ENCODE measurements at regions not wholly inside any gene's neighbourhood (a gene's known extent, or its start where the extent isn't known, plus 50 kb on each side); places are given as distances from the start of the nearest gene placed in this dataset.

DNA sequence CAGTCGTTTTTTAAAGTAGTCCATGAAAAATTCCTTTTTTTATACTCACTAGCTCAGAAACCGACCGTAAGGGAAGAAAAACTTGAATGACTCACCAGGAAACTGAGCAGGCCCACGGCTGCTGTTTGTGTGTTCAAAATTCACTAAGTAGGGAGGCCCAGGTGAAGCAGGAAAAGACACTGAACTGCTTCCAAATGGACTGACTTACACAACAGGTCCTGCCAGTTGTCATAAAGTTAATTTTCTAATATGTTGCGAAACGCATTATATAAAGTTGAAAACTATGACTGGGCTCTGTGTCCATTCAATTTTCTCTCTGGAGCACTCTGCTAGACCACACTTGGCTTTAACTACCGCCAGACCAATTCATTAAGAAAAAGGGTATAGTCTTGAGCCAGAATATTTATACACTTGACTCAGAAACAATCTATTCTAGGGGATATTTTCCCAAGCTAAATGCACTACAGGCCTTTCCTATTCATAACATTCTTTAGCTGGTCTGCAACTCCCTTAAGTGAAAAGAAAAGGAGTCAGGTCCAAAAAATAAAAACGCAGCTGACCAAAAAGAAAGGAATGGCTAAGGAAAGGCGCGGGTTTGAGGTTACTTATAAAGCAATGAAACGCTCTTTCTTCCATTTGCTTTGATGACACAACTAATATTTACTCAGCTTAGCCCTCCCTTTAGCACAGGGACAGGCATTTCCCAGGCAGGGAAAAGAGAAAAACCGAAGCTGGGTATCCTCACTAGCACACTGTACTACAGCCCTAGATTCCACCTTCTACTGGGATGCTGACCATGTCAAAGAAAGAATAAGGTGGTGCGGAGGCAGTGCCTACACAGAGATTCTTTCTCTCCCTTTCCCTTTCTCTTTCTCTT, 306.3 kb upstream of the ESRRG start:
- no peak for DNase-seq

DNA sequence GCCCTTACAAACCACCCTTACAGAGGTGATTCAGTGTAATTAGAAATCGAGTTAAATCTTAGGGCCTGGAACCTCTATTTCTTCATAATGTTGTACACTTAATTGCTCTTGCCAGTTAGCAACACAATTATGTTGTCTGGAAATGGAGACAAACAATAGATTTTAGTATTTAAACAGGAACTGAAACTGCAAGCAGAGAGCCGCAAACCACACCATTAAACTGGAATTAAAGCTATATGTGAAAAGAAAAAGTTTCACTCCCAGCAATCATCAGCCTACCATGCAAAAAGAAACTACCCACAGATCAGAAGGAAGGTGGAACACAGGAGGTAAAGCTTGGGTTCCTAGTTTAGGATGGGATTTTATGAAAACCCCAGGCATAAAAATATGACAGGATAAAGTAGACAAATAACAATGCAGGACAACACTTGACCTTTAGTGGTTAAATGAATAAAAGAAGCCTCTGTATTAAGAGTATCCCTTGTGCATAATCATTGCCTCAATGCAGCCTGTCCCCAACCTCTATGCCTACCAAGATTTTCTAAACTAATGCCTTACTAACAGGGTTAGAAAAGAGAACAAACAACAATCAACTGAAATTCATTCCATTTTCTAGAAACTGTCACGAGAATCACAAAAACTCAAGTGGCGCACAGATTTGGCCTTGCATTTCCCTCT, 304.3 kb upstream of the ESRRG start:
- no peak for DNase-seq

DNA sequence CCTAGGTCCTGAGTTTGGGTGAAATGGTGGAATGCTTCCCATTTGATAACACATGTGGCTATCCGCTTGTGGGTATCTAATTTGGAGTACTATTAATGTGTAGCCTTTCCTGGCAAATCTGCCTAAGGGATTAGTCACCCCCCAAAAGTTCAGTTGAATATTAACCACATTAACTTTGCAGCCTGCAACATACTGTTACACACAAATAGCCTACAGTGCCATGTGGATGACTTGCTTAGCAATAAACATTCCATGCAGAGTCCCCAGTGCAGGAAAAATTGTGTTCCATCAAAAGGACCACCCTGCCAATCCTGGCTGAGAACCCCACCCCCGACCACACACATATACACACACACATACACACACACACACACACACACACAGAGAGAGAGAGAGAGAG, 303.3 kb upstream of the ESRRG start:
- no peak for DNase-seq

DNA sequence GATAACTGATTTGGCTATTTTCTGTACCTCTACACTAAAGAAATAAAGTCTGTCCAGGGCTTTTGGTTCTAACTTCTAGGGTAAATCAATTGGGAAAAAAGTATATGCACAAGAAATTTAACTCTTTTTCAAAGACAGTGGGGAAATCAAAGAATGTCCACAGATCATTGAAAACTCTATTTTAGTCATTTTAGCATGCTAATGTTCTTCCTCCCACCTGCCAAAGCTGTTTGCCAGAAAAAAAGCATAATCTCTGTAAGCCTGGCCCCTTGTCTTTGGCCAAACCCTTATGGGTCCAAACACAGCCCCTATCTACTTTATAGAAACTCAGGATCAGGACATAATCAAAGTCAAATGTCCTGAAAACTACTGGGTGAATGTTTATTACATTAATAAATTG, 302.2 kb upstream of the ESRRG start:
- DNase-seq, result no peak

DNA sequence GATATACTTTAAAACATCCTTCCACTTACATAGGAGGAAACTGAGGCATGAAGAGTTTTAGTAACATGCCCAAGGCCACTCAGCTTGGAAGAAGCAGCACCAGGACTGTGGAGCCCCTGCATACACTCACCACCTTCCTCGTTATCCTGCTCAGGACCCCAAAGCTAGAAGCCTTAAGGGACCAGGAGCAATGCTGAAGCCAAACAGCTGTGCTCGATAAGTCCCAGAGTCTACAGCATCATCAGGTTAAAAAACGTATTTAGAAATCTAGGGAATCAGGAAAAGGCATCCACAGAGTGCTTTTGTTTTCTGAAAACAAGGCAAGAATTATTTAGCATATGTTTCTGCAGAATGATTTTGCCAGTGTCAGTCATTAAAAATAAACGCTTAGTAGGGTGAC, 301.7 kb upstream of the ESRRG start:
- DNase-seq, result no peak

DNA sequence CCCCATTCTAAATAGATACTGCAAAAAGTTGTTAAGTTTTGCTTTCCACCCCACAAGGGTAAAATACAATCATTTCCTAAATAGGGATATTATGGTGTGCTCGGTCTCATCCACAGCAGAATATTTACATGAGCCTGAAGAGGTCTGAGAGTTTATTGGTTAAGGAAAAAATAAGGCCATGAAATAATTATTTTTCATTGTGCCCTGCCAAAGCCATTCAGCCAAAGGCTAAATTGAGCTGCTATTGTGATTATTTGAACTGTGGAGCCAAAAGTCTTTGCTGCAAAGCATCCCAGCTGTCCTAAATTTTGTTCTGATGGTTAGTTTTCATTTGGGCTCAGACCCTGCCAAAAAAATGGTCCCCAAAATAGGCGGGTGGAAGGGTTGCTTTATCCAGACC, 298.7 kb upstream of the ESRRG start:
- DNase-seq, result no peak

DNA sequence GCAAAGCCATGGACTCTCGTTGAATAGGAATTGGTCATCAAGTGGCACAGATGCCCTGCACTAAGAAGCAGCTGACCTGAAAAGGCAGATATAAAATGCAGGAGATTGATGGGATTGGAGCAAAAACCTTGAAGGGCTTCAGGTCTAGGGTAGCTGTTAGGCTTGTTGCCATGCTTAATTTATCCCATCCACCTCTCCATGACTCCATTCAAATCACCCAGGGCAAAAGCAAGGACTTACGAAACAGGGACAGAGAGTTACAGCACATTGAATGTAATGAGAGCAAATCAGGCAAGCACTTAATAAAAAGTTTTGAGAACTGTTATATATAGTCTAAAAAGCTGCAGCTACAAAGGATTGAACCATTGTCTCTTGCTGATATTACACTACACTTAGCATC, 298.2 kb upstream of the ESRRG start:
- DNase-seq, result no peak

DNA sequence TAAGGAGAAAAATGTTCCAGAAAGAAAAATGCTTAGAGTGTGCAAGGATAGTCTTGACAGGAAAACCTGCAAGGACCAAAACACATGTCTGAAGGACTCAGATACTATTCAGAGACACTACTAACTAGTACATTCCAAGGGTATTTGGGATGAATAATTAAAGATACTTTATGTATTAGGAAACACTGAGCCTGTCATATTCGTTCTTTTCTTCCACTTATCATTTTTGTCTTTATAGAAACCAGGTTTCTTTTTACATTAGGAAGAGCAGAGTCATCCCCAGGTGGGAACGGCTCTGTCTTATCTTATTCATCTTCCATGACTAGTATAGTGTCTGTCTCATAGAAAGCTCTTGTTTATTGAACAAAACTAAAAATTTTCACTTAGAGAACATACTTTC, 296.2 kb upstream of the ESRRG start:
- DNase-seq, result no peak

DNA sequence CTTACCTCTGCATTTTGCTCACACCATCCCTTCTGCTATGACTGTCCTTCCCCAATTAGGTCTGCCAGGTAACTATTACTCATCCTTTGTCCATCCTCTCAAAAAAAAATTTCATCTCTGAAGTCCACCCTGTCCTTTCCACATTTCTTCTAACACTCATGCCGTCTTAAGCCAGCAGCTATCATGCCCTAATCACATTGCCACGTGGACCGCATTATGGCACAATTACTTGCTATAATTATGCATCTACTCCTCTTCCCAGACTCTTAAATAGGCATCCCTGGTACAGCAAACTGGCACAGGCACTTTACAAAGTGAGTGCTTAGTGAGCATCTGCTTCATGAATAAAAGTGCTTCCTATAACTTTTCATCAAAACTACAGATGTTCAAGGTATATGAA, 295.4 kb upstream of the ESRRG start:
- no peak for DNase-seq

DNA sequence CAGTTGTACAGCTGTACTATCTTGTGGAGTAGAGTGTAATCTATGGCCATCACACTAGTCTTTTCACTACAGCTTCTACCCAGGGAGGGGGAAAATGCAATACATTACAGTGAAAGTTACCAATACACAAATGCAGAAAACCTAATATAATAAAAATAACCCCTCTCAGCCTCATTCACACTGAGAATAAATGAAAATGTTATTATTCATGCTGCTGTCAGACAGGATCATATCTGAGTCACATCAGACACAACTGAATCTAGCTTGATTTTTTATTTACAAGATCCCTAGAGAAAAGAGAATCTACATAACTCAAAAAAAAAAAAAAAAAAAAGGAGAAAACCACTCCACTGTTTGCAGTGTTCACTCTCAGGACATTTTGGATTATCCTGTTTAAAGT, 293.9 kb upstream of the ESRRG start:
- no peak for DNase-seq

DNA sequence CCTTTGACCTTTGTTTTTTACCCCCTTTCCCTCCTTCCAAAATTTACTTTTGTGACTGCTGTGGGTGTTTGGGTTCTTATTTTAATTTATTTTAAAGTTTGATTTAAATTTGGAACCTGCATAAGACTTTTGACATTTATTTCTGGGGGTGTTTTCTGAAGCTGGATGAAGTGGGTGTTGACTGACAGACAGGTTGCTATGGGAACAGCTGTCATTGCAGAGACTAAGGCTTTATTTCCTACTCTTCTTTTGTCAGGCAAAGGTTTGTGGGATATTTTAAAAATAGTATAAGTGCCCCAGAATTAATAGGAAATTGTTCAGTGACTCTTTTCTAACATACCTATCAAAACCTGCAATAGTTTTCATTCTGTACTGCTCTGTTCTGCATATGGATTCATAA, 290.8 kb upstream of the ESRRG start:
- no peak for DNase-seq

DNA sequence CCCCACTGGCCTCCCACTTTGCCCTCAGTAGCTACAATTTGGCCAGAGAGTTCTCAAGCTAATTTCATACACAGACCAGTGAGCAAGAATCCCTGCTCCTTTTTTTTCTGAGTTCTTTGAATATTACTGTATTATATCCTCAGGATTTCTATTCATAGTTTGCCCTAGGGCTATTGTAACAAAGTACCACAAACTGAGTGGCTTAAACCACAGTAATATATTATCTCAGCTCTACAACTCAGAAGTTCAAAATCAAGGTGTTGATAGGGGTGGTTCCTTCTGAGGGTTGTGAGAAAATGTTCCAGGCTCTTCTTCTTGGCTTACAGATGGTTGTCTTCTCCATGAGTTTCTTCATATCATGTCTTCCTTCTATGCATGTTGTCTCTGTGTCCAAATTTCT, 289.4 kb upstream of the ESRRG start:
- DNase-seq, result no peak

DNA sequence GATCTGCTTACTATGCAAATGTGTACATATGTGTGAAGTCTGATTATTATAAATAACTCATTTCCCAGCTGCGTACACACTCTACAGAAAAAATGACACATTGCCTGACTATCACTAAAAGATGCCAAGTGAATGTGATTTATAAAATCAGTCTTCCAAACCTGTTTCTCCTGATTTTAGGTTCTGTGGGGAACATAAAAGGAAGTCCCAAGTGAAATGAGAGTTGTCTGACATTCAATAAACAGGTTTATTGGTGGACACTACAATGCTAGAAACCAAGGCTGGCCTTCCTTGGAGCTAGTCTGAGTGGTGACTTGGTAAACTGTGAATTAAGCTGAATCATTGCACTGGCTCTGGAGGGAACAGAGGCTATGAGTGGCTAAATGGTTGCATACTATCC, 287.9 kb upstream of the ESRRG start:
- no peak for DNase-seq

DNA sequence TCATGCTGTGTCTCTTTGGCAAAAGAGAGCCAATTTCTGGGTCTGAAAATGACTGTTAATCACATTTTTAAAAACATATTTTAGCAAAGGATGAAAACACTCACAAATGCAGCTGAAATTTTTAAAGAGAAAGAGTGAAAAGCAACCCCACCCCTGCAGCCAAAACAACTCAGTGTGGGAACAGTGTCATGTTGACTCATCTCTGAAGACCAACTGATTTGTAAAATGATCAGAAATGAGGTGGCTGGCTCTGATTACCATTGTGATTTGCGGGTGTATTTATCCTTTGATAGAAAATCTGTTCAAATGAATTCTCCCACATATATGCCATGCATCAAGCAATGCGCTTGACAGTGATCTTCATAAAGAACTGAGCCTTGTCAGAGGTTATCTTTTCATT, 287.0 kb upstream of the ESRRG start:
- no peak for DNase-seq

DNA sequence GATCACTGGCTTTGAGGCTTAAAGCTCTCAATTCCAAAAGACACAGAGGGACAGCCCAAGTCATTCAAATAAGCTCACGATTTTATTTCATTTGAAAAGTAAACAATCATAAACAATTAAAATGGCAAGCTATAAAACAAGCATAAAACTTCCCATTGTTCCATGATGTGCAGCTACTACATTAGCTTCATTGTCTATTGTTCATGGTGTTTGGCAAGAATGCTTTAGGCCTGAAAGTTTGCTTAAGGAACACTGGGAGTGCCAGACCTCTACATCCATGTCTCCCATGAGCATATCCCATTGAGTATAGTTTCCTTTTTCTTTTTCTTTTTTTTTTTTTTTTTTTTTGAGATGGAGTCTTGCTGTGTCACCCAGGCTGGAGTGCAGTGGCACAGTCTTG, 286.1 kb upstream of the ESRRG start:
- DNase-seq, result no peak

DNA sequence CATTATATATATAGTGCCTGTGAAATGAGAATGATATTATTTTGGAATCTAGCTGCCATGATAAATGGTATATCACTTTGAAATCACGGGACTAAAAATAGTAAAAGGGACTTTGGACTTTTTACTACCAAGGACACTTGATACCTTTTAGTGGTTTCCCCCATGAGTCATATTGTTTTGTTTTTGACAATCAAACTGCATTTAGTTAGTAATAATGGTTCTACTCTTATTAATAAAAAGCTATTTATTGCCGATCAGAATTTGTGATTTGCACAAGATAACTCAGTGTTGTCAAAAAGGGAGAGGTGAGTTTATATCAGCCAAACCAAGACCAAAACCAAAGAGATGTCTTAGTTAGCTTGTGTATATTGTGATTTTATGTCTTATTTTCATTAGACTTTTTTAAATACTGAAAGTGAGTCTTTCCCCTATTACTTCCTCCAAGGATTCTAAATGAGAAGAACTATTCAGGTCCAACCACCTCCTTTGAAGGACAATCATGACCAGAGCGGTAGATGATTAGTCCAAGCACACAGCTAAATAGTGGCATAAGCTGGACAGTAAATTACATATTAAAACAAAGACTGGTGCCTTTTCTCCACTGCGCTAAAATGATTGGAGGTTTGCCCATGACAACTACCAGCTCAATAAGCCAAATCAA, 281.7 kb upstream of the ESRRG start:
- DNase-seq, result no peak

DNA sequence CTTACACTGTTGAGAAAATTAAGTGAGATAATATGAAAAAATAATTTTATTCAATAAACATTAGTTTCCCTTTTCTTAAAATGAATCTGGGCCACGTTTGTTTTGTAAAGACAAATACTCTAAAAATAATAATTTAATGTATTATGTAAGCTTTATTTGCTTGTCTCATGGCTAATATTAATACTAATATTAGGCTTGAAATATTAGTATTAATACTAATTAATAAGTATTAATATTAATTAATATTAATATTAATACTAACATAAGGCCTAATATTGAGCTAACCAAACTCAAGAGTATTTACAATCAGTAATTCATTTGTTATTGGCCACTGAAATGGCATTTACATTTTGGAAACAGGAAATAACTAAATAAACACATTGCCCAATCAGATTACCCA, 280.1 kb upstream of the ESRRG start:
- DNase-seq, result no peak

DNA sequence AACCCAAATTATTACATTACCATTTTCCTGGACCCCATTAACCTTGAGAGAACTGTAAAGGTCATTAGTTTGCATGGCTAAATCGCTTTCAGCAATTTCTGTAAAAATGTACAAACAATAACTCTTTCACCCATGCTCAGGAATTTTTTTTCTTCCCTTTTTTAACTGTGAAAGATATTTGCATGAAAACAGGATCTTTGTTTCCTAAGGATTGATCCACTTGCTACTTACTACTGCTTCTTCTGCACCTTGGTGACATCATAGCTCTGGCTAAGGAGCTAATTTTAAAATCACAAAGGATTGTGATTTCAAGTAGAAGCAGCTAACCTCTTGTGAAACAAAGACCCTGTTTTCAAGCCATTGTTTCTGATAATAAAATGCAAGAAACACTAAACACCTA, 274.6 kb upstream of the ESRRG start:
- DNase-seq, result no peak

DNA sequence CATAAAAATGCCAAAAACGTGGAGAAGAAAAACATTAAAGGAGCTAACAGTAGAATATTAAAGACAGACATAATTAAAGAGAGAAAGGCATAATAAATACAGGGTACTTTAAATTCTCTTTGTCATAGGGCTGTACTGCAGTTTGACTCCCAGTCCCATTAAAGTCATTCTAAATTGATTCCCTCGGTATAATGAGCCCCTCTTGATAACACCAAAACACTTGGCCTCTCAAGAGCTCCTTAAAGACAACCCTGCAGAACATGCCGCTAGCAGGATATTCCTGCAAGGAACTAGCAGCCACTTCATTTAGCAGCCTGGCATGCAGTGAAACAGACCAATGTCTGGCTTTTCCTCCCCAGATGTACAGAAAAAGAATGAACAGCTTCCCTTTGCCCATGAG, 273.8 kb upstream of the ESRRG start:
- no peak for DNase-seq

DNA sequence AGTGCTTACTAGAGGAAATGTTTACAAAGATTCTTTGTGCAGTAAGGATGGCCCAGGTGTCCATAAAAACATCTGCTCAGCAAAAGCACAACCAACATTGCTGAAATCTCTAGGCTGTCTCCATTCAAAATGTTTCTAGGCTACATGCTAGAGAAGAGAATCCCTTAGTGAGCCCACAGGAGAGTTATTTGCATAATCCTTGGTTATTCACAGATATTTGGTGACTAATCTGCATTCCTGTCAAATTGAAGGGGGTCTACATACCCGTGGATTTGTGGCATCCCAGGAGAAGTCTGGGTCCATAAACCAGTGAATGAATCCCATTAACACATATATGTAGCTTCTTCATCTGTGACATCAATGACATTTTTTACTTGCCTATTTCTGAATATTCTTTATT, 261.3 kb upstream of the ESRRG start:
- DNase-seq, result no peak

DNA sequence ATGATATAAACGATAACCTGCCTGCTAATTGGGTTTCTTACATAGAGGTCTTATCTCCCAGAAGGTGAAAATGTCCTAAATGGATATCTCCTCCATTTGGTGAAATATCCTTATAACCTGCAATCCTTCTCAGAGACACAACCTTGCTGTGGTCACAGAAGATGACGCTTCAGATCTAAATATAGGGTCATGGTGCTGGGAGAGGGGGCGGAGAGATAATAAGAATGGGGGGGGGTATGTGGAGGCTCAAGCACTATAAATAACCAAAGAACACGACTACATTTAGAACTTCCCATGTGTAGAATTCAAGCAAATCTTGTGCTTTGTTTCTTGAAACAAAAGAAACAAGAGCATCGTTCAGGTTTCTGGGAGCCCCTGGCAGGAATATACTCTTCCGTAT, 260.6 kb upstream of the ESRRG start:
- DNase-seq, result no peak

DNA sequence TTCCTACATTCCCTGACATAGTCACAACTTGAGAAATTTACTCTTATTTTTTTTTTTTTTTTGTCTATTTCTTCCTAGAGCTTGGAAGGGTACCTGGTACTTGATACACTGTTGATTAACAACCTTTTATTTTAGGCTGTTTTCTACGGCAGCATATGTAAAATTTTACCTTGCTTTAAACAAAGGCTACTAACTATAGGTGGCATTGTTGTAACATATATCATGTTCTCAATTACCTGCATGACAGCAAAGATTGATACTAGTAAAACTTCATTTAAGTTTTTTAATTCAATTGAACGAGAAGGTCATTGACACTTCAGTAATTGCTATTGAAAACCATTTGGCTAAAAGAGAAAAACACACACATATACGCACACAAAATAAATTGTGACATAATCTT, 238.3 kb upstream of the ESRRG start:
- no peak for DNase-seq

DNA sequence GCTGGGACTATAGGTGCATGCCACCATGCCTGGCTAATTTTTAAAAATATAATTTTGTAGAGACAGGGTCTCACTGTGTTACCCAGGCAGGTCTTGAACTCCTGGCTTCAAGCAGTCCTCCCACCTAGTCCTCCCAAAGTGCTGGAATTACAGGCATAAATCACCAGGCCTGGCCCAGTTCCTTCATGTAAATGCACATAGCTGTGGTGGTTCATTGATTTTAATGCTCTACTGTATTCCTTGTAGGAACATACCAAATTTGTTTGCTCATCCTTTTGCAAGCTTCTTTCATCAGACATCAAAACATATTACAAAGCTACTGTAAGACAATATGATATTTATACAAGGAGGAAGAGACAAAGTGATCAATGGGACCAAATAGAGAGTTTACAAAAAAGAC, 237.5 kb upstream of the ESRRG start:
- DNase-seq, result no peak

DNA sequence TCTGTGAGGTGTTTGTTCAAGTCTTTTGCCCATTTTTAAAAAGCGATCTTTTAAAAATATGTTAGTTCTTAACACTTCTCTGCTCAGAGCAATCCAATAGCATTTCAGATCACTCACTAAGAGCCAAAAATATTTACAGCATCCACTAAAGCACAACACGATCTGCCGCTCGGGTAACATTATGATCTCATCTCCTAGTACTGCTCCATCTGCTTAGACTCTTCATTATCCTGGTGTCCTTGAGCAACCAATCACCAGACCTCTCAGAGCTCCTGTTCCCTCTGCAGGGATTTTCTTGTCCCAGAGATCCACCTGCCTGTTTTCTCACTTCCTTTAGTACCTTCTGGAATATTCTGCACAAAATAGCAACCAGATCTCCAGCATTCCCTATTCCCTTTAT, 235.3 kb upstream of the ESRRG start:
- DNase-seq, result no peak
